ENCODE measurements at regions not wholly inside any gene's neighbourhood (a gene's known extent, or its start where the extent isn't known, plus 50 kb on each side); places are given as distances from the start of the nearest gene placed in this dataset.
"Not testable (repeated sequence)": the region's sequence is repeated elsewhere in the genome, so short reads cannot be mapped to it uniquely, and the experiment has no call there.

DNA sequence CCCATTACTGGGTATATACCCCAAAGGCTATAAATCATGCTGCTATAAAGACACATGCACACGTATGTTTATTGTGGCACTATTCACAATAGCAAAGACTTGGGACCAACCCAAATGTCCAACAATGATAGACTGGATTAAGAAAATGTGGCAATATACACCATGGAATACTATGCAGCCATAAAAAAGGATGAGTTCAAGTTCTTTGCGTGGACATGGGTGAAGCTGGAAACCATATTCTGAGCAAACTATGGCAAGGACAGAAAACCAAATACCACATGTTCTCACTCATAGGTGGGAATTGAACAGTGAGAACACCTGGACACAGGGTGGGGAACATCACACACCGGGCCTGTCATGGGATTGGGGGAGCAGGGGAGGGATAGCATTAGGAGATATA, 54.4 kb upstream of the MUCL1 start:
- POLR2A ChIA-PET; DNase-seq (ENCODE audit: extremely low spot score); CTCF ChIA-PET: not testable (repeated sequence)

DNA sequence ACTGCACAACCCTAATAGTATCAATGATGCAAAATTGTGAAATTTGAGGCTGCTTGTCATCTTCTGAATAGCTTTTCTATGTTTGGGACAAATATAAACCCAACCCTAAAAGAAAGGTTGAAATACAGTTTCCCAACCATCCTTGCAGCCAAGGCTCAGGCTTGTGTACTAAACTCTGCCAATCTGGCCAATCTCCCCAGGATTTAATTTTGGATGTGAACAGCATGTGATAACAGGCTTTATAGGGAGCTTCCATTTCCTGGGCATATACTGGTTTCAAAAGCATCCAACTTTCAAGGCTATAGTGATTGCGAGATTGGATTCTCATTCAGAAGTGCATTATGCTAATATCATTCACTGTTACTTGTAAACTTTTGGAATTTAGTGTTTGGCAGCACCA, 55.7 kb upstream of the MUCL1 start:
- CTCF ChIA-PET: no interaction called here
- POLR2A ChIA-PET: no interaction called here
- DNase-seq (ENCODE audit: extremely low spot score): no peak
- TF ChIP-seq LEF1 (IDR thresholded peaks at IDR 0.05; ENCODE audit: borderline replicate concordance) (no peak), NFRKB (IDR thresholded peaks at IDR 0.05) (no peak), FOXA1 (IDR thresholded peaks at IDR 0.05) (no peak), ELF4 (IDR thresholded peaks at IDR 0.05) (no peak), L3MBTL2 (conservative IDR thresholded peaks at IDR 0.05) (no peak), SP1 (IDR thresholded peaks at IDR 0.05) (no peak), FOXM1 (IDR thresholded peaks at IDR 0.05; ENCODE audit: borderline replicate concordance) (no peak), ZNF384 (IDR thresholded peaks at IDR 0.05) (no peak), SUZ12 (IDR thresholded peaks at IDR 0.05) (no peak), TARDBP (IDR thresholded peaks at IDR 0.05) (no peak), HDGF (IDR thresholded peaks at IDR 0.05; ENCODE audit: borderline replicate concordance) (no peak), BHLHE40 (IDR thresholded peaks at IDR 0.05; ENCODE audit: borderline replicate concordance) (no peak), FOXK2 (IDR thresholded peaks at IDR 0.05) (no peak), ARNT (IDR thresholded peaks at IDR 0.05) (no peak), CTBP1 (IDR thresholded peaks at IDR 0.05; ENCODE audit: borderline replicate concordance) (no peak)
- TF ChIP-seq, protein P1, sequence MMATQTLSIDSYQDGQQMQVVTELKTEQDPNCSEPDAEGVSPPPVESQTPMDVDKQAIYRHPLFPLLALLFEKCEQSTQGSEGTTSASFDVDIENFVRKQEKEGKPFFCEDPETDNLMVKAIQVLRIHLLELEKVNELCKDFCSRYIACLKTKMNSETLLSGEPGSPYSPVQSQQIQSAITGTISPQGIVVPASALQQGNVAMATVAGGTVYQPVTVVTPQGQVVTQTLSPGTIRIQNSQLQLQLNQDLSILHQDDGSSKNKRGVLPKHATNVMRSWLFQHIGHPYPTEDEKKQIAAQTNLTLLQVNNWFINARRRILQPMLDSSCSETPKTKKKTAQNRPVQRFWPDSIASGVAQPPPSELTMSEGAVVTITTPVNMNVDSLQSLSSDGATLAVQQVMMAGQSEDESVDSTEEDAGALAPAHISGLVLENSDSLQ (IDR thresholded peaks at IDR 0.05): no peak

DNA sequence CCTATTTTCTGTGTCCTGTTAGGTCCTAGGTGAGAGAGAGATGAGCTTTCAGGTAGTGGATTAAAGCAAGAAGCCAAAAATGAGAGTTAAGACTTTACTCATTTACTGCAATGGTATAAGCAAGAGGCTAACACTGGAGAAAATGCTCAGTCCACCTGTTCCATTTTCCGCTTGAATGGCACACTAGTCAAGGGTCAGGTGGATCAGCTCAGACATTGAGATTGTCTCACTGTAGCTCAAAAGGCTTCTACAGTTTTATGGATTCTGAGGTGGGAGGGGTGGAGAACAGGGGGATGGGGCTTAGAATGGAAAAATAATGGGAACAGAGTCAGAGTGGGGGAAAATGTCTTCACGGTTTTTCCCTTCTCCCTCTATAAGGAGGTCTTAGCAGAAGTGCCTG, 57.3 kb upstream of the MUCL1 start:
- no peak for DNase-seq (ENCODE audit: extremely low spot score)
- CTCF ChIA-PET: no interaction called here
- TF ChIP-seq FOXA1 (IDR thresholded peaks at IDR 0.05): no peak
- TF ChIP-seq ZNF384 (IDR thresholded peaks at IDR 0.05): no peak
- TF ChIP-seq L3MBTL2 (conservative IDR thresholded peaks at IDR 0.05): no peak
- TF ChIP-seq, protein P1 (IDR thresholded peaks at IDR 0.05): no peak
- TF ChIP-seq LEF1 (IDR thresholded peaks at IDR 0.05; ENCODE audit: borderline replicate concordance): no peak
- no peak for TF ChIP-seq FOXM1 (IDR thresholded peaks at IDR 0.05; ENCODE audit: borderline replicate concordance)
- TF ChIP-seq ELF4 (IDR thresholded peaks at IDR 0.05): no peak
- no peak for TF ChIP-seq BHLHE40 (IDR thresholded peaks at IDR 0.05; ENCODE audit: borderline replicate concordance)
- no peak for TF ChIP-seq ARNT (IDR thresholded peaks at IDR 0.05)
- no peak for TF ChIP-seq TARDBP (IDR thresholded peaks at IDR 0.05)
- POLR2A ChIA-PET: no interaction called here

DNA sequence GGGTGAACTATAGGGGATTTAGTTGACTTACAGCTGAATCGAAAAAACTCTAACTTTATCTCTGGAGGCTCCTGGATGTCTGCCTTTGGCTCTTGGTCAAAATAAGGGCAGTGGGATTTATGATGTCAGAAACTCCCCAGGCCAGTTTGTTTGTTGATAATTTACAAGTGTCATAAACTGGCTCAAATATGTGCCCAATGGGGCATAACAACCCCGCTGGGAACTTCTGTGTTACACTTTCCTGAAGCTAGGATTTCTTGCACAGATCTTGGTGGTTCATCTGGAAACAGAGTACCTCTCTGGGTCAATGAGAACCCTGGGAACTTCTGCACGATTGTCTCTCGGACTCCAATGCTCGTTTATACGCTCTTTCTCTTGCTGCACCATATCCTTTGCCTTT, 58.7 kb upstream of the MUCL1 start:
- ChIA-PET POLR2A (no interaction called here), CTCF (no interaction called here)
- TF ChIP-seq BHLHE40 (IDR thresholded peaks at IDR 0.05; ENCODE audit: borderline replicate concordance): no peak
- no peak for TF ChIP-seq LEF1 (IDR thresholded peaks at IDR 0.05; ENCODE audit: borderline replicate concordance)
- TF ChIP-seq HDGF (IDR thresholded peaks at IDR 0.05; ENCODE audit: borderline replicate concordance): no peak
- no peak for TF ChIP-seq NFRKB (IDR thresholded peaks at IDR 0.05)
- TF ChIP-seq, protein P1 (IDR thresholded peaks at IDR 0.05): no peak
- no peak for TF ChIP-seq FOXM1 (IDR thresholded peaks at IDR 0.05; ENCODE audit: borderline replicate concordance)
- TF ChIP-seq SP1 (IDR thresholded peaks at IDR 0.05): no peak
- TF ChIP-seq FOXK2 (IDR thresholded peaks at IDR 0.05): no peak
- no peak for TF ChIP-seq ARNT (IDR thresholded peaks at IDR 0.05)
- no peak for DNase-seq (ENCODE audit: extremely low spot score)

DNA sequence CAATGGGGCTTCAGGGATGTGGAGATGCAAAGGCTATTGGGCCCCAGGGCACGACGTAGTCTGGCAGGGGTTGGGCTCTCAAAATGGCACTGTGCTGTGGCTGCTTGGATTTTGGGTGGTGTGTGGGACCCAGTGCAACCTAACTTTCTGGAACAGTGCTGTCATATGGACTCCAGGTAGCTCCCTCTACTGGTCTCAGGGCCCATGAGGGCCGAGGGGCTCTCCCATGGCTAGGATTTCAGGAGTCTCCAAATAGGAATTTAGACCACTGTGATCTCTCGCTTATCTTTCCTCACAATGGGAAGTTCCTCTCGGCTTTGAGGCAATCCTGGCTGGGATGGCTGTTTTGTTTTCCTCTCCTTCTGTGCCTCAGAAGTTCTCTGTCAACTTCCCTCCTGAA, 68.2 kb upstream of the MUCL1 start:
- POLR2A ChIA-PET: no interaction called here
- CTCF ChIA-PET: no interaction called here
- TF ChIP-seq HDGF (IDR thresholded peaks at IDR 0.05; ENCODE audit: borderline replicate concordance): no peak
- no peak for TF ChIP-seq FOXM1 (IDR thresholded peaks at IDR 0.05; ENCODE audit: borderline replicate concordance)
- no peak for TF ChIP-seq TARDBP (IDR thresholded peaks at IDR 0.05)
- TF ChIP-seq, protein P1 (IDR thresholded peaks at IDR 0.05): no peak
- TF ChIP-seq SP1 (IDR thresholded peaks at IDR 0.05): no peak
- TF ChIP-seq BHLHE40 (IDR thresholded peaks at IDR 0.05; ENCODE audit: borderline replicate concordance): no peak
- TF ChIP-seq SUZ12 (IDR thresholded peaks at IDR 0.05): no peak
- no peak for TF ChIP-seq CTBP1 (IDR thresholded peaks at IDR 0.05; ENCODE audit: borderline replicate concordance)
- no peak for TF ChIP-seq ELF4 (IDR thresholded peaks at IDR 0.05)
- no peak for TF ChIP-seq ARNT (IDR thresholded peaks at IDR 0.05)
- no peak for TF ChIP-seq NFRKB (IDR thresholded peaks at IDR 0.05)
- no peak for DNase-seq (ENCODE audit: extremely low spot score)

DNA sequence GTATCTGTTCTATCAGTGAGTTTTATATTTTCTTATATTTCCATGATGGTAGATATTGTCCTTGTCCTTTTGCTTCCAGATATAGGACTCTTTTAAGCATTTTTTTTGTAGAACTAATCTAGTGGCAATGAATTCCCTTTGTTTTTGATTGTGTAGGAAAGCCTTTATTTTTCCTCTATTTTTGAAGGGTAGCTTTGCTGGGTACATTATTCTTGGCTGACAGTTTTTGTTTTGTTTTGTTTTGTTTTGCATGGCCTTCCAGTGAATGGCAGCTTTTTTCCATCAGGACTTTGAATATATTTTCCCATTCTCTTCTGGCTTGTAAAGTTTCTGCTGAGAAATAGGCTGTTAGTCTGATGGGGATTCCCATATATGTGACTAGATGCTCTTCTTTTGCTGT, 70.2 kb upstream of the MUCL1 start:
- ChIA-PET POLR2A (no interaction called here), CTCF (no interaction called here)
- DNase-seq (ENCODE audit: extremely low spot score): no peak
- TF ChIP-seq ZNF384 (IDR thresholded peaks at IDR 0.05) (no peak), CTBP1 (IDR thresholded peaks at IDR 0.05; ENCODE audit: borderline replicate concordance) (no peak), FOXM1 (IDR thresholded peaks at IDR 0.05; ENCODE audit: borderline replicate concordance) (no peak), FOXA1 (IDR thresholded peaks at IDR 0.05) (no peak), ELF4 (IDR thresholded peaks at IDR 0.05) (no peak), BHLHE40 (IDR thresholded peaks at IDR 0.05; ENCODE audit: borderline replicate concordance) (no peak), FOXK2 (IDR thresholded peaks at IDR 0.05) (no peak)
- TF ChIP-seq, protein P1 (IDR thresholded peaks at IDR 0.05): no peak

DNA sequence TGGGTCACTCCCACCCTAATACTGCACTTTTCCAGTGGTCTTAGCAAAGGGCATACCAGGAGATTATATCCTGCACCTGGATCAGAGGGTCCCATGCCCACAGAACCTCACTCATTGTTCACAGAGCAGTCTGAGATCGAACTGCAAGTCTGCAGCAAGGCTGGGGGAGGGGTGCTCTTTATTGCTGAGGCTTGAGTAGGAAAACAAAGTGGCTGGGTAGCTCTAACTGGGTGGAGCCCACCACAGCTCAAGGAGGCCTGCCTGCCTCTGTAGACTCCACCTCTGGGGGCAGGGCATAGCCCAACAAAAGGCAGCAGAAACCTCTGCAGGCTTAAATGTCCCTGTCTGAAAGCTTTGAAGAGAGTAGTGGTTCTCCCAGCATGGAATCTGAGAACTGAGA, 77.3 kb upstream of the MUCL1 start:
- DNase-seq (ENCODE audit: extremely low spot score); POLR2A ChIA-PET; CTCF ChIA-PET: not testable (repeated sequence)
